NCI-H2029 (cell line): ENCODE measurements at regions not wholly inside any gene's neighbourhood (a gene's known extent, or its start where the extent isn't known, plus 50 kb on each side); places are given as distances from the start of the nearest gene placed in this dataset.
"Not testable (repeated sequence)": the region's sequence is repeated elsewhere in the genome, so short reads cannot be mapped to it uniquely, and the experiment has no call there.

ENCODE experiments used
- DNase-seq: peaks from one replicate; lab custom pipeline; 2025; lab: John Stamatoyannopoulos, UW

DNA sequence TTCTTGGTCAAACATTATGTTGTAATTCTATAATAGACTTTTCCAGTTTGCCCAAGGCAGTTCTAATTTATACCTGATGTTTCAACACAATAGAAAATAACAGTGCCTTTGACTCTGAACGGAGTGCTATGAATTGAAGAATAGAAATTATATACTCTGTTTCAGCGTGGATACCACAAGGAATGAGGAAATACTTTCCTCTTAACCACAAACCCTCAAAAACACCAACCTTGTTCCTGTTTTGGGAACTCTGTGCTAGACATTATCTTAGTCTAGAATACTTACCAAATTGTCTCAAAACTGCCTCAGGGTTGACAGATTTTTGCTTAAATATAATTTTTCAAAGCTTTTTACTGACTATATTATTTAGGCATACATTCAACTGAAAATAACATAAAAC is 1629.3 kb downstream of the MRPL39 start:
- no peak for DNase-seq

DNA sequence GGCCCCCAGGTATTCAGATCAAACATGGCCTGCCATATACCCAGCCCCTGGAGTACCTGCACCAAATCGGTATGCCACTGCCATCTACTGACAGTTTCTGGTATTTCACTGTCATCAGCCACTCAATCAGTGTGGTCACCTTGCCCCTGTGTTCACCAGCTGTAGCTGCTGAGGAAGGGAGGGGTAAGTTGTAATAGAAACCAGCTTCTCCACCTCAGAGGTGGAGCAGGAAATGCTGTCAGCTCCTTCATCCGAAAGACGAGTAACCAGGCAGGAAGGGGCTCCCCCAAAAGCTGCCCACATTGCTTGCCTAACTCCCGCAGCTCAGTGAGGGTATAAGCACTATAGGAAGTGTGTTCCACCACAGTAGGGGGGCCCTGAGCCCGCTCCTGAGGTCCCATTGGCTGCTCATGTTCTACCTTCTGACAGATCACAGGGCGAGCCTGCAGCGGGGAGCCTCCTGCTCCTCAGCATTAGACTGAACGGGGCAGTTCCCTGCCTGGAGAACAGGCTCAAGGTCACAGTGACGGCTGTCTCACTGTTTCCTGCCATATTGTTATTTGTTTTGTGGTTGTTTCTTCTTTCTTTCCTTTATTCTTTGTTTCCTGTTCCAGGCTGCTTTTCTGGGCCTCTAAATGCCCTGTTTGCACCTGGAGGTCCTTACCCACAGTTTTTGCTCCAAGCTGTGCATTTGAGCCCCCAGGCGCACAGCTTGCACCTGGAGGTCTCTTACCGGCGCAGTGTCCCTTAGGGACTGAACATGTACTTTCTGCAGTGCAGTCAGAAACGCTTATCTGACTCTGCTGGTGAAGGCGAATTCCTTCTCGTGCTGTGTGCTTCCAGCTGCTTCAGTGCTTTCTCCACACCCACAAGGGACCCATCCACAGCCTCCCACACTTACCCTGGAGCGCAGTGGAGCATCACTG is 1638.3 kb downstream of the MRPL39 start:
- peak; percentile 87 for DNase-seq

DNA sequence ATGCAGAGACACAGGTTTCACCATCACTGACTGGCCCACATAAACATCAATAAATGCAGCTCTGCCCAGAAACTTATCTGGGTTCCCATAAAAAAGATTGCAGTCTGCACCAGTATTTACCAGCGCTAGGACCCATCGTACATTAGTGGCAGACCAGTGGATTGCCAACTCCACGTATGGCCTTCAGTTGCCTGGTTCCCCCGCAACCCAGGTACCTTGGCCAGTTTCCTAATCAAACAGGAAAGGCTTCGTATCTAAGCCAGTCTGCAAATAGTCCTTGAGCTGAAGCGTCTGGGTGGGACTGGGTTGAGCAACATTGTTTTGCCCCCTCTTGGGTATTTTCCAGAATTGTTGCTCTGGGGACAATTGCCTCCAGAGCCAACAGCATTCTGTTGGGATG is 1639.3 kb downstream of the MRPL39 start:
- DNase-seq = peak; percentile 98

DNA sequence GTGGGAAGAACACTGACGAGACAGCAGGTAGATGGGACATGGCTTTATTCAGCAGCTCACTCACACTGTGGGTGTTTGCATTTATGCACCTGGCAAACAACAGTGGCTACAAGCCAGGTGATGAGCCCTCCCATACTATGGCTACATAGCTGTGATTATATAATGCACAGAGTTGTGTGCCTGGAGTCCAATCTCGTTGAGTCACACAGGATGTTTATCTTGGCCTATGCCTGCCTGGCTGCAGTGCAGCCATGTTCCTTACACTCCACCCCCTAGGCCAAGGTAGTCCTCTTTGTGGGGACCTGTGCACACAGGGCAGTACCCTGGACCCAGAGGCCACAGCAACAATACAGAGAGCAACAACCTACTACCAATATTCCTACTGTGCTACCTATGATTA is 1643.8 kb downstream of the MRPL39 start:
- peak; percentile 90 for DNase-seq

DNA sequence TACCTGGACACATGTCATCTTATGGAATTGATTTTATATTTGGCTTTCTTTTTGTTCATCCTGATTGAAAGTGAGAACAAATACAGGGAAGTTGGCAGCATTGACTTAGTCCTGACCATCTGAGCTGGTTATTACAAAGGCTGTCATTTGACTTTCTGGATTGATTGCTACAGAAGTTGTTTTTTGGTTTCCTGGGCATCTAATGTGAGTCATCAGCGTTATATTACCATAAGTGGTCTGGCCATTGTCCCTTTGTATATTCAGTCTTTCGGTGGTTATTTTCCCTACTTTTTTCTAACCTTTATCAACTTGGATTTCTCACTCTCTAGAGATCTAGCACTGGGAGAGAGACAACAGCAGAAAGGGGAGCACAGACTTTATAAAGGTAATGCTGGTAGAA is 1646.5 kb downstream of the MRPL39 start:
- no peak for DNase-seq

DNA sequence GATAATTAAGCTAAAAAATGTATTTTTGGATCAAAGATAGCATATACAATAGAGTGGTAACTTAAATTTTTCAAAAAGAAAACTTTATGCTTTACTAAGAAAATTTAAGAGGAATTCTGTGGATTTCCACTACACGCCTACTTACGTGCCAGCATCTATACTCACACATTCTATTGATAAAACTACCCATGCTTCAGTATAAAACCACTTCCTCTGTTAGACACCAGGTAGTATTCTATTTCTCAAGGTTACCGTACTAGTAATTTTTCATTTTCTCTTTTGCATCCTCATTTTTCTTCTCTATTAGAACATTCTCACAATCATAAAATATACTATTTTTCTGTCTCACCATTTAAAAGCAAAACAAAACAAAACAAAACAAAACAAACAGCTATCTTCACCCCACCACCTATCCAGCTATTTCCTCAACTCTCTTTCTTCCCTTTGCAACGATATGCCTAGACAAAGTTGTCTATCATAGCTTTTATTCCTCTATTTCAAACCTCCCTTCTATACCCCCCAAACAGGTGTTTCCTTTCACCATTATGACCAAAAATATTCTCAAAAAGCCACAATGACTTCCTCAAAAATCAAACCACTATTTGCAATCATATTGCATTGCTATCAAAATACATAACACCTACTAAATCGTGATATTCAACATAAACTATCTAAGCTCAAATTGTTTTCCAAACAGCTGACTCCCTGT is 1652.0 kb downstream of the MRPL39 start:
- DNase-seq = no peak

DNA sequence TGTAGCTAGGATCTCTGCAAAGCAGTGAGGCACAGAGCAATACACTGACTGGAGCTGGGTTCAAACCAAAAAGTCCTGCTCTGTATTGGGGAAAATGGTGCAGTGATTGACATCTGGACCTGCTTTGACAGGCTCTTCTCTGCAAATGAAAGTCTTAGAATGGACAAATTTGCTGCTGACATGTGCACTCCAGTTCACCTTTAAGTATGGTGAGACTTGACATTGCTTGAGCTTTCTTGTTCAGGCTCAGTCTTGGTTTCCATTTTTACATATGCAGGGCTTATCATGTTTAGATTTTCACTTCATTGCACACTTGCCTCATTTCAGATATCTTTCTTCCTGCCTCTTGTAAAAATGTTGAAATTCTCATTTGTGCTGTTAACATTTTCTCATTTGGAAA is 1655.0 kb downstream of the MRPL39 start:
- DNase-seq = no peak

DNA sequence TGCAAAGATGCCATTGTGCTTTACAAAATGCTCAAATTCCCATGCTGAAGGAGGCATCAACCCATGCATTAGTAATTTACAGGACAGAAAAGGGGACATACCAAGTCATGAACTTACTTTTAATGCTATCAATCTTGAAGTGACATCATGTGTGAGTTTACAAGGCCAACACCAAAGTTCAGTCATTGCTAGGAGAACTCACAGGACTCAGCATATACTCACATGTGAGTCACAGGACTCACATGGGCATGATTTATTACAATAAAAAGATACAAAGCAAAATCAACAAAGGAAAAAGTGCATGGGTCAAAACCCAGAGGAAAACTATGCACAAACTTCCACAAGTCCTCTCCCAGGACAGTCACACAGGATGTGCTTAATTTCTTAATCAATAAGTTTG is 1656.0 kb downstream of the MRPL39 start:
- no peak for DNase-seq

DNA sequence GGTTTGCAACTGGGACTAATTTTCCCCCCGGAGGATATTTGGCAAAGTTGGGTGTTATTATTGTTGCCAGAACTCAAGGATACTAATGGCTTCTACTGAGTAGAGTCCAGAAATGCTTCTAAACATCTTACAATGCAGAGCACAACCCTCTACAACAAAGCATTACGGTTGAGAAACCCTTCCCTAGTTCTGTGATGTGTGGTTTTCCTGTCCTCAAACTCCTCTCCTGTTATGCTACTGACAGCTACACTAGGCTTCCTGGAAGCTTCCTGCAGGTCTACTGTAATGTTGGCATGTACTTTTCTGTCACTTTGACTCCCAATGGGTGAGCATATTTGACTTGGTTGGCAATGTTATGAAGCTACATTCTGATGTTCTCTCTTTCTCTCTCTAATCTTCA is 1656.9 kb downstream of the MRPL39 start:
- no peak for DNase-seq

DNA sequence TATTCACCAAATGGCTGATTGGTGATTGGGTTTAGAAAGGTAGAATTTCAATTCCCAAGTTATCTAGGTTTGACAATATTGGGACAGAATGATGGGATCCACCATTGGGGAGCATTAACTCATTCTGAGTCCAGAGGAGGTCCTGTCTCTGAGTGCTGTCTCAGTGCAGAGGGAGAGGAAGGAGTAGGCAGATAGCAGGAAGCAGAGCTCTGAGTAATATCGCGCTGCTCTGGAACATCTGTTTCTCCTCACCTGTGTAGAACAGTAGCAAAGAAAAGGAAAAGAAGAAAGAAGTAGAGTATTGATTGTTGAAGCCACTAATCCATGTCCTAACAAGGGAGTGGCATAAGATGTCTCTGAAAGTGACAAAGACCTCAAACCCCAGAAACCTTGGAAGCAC is 1657.8 kb downstream of the MRPL39 start:
- DNase-seq = no peak

DNA sequence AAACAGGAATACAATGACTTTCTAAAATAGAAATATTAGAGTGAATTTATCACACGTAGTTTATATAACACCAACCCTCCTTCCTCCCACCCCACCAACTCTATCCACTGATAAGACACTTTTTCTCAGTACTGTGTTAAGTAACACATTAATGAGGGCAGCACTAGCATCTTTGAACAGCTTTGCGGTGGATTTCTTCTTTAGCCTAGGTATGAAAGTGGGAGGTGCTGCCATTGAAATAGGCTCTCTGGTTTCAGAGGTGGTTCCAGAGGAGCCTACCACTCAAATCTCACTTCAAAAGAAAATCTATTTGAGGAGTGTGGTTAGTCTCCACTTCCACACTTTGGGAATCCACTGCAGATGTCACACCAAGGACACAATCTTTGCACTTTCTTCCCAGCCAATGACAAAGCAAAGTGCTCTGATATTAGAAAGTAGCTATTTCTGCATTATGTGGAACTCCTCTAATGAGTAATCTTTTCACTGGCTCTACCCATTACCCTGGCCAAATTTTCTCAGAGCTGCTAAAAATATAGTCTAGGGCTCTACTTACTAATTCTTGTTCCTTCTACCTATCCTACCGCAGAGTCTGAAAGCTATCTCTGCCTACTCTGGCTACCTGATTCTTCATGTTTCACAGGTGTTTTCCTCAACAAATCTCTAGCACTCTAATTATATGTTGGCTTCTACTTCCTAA is 1667.8 kb downstream of the MRPL39 start:
- DNase-seq = no peak

DNA sequence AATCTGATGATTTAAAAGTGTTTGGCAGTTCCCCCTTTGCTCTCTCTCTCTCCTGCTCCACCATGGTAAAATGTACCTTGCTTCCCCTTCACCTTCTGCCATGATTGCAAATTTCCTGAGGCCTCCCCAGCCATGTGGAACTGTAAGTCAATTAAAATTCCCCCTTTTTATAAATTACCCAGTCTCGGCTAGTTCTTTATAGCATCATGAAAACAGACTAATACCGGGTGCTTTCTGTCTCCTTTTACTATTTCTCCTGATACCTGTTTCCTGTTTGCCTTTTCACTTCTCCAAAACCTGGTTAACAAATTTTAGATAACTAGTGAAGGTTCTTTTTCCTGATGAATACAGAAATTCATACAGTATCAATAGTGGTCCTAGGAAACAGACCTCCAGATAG is 1670.3 kb downstream of the MRPL39 start:
- DNase-seq = no peak

DNA sequence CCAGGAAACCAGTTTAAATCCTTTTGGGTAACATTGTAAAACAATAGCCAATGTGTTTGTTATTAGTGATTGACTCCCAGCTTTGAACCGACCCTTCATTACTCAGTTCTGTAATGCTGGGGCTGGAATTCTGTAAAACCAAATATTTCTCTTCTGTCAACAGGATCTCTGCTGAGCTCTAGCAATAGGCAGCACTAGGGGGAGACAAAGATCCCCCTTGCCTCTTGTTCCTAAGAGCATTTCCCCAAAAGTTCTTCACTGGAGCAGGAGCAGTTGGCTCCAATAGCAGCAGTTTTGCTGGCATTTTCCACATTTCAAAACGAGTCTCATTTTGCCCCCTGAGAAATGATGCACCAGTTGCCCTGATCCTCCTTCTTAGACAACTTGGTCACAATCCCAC is 1671.1 kb downstream of the MRPL39 start:
- no peak for DNase-seq

DNA sequence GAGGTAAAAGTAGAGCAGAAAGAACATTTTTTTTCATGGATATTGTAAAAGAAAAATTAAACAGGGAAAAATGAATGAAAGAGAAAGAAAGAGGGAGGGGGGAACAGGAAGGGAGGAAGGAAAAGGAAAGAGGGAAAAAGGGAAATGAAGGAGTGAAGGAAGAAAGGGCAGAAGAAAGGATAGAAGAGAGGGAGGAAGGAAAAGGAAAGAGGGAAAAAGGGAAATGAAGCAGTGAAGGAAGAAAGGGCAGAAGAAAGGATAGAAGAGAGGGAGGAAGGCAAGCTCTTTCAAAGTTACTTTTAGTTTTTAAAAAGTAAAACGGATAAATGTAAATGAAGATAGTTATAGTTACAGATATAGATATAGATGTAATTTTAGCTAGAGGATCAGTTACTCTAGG is 1676.7 kb downstream of the MRPL39 start:
- DNase-seq = no peak

DNA sequence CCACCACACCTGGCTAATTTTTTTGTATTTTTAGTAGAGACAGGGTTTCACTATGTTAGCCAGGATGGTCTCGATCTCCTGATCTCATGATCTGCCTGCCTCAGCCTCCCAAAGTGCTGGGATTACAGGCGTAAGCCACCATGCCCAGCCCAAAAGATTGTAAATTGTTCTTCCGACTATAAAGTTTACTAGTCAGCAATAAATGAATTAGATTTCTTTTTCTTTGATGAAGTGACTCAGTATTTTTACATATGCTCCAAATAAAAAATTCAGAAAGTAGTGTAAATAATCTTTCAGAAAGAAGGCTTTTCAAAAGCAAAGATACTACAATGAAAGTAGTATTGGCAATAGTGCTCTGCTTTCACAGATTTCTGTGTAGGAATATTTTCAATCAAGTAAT is 1680.9 kb downstream of the MRPL39 start:
- DNase-seq = not testable (repeated sequence)

DNA sequence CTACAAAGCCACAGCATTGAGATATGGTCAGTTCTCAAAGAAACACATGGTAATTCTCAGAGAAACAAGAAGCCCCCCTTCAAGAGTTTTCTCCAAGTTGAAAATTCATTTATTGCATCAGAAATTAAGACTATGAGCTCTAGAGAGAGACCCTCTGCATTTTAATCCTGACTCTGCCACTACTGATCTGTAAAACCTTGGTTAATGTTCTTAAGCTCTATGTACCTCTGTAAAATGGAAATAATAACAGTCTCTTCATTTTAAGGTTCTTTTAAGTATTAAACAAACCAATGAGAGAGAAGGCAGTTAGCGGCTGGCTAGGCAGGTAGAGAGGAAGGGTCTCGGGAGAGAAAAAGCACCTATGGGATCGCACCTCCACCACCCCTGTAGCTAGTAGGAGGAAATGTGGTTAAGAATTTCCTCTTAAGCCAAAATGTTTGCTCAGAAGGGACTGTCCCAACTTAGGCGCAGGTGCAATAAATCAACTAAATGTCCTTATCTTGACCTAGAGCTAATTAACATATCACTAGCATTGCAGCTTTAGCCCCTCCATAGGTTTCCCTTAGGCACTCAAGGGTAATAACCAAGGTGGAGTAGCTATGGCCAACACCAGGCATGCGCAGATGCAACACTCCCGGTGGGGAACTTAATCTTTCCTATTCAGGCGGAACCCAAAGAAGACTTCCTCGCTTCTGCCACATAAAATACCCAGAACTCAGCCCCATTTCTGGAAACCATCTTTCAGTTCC is 1685.4 kb downstream of the MRPL39 start:
- DNase-seq = no peak

DNA sequence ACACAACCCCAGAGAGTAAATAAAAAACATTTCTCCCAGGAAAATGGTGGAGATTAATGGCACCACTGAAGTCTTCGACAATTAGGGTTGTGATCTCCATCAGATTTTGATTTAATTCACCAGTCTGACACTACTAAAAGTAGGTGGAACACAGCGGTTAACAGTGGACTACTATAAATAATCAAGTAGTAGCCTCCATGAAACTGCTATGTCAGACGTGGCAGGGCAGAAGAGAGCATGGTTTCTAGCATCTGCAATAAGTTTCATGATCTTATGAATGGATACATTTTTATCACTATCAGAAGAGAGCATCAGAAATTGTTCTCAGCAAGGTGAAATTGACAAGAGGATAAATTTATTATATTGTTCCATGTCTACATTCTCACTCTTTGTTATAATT is 1706.6 kb downstream of the MRPL39 start:
- DNase-seq = no peak

DNA sequence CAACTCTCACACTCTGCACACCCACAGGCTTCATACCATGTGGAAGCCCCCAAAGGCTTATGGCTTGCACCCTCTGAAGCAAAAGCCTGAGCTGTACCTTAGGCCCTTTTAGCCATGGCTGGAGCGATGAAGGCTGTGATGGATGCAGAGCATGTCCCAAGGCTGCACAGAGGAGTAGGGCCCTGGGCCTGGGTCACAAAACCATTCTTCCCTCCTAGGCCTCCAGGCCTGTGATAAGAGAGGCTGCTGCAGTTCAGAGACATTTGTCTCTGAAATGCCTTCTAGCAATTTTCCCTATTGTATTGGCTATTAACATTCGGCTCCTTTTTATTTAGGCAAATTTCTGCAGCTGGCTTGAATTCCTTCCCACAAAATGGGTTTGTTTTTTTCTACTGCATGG is 1707.7 kb downstream of the MRPL39 start:
- no peak for DNase-seq

DNA sequence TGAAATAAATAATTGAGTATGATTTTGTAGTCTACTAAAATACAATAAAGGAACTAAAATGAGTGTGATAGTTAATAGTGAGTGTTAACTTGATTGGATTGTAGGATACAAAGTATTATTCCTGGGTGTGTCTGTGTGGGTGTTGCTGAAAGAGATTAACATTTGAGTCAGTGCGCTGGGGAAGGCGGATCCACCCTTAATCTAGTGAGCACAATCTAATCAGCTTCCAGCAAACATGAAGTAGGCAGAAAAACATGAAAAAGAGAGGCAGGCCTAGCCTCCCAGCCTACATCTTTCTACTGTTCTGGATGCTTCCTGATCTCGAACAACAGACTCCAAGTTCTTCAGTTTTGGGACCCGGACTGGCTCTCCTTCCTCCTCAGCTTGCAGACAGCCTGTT is 1716.6 kb downstream of the MRPL39 start:
- DNase-seq = no peak

DNA sequence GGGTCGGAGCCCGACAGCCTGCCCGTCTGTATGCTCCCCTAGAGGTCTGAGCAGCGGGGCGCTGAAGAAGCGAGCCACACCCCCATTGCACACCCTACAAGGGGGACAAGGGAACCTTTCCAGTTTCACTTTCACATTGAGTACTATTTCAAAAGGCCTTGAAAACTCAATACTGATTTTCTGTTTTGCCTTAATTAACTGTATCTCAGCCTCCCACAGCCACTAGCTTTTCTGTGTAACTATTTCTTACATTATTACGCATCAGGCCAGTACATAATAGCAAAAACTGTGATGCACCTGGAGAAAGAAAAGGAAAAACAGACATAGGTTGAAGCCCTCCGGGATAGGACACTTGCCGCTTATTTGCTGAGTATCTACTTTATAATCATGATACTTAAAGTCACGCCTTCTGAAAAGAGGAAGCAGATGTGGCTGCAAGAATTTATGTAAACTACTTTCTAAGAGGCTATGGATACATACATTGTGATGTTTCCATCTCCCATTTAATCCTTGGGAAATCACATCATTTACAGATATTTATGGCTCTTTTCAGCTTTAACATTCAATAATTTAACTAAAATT is 1719.5 kb downstream of the MRPL39 start:
- peak; percentile 29 for DNase-seq

DNA sequence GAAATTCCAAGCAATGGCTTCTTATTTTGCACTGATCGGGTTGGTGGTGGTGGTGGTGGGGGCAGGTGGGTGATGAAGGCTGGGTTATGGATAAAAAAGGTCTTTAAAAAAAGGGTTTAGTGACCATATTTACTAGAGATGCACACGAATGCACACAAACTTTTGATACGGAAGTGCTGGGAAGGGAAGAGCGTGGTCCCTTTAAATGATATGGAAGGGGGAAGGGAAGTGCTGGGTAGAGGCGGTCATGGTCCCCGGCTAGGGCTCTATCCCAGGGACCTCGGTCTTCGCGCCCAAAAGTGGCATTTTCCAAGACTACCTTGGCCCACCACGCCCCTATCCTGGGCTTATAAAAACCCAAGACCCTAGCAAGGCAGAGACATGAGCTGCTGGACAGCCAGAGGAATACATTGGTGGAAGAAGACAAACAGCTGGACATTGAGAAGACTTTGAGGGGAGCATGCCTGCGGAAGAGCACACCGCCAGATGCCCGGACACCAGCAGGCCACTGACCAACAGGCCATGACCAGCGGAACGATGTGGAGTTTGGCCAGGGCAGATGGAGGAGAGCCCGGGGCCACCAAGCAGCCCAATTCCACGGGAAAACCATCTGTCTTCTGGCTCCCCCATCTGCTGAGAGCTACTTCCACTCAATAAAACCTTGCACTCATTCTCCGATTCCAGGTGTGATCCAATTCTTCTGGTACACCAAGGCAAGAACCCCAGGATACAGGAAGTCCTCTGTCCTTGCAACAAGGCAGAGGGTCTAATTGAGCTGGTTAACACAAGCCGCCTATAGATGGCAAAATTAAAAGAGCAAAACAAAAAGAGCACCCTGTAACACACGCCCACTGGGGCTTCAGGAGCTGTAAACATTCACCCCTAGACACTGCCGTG is 1720.2 kb downstream of the MRPL39 start:
- DNase-seq = no peak
